CD4-positive, alpha-beta T cell treated with Interleukin-21 for 1 hour (primary cell): ENCODE measurements at regions not wholly inside any gene's neighbourhood (a gene's known extent, or its start where the extent isn't known, plus 50 kb on each side); places are given as distances from the start of the nearest gene placed in this dataset.
"Not testable (repeated sequence)": the region's sequence is repeated elsewhere in the genome, so short reads cannot be mapped to it uniquely, and the experiment has no call there.

Source experiments
- DNase-seq: peaks from one replicate; pipeline ENCODE4 v3.0.0-alpha.2; 2020

DNA sequence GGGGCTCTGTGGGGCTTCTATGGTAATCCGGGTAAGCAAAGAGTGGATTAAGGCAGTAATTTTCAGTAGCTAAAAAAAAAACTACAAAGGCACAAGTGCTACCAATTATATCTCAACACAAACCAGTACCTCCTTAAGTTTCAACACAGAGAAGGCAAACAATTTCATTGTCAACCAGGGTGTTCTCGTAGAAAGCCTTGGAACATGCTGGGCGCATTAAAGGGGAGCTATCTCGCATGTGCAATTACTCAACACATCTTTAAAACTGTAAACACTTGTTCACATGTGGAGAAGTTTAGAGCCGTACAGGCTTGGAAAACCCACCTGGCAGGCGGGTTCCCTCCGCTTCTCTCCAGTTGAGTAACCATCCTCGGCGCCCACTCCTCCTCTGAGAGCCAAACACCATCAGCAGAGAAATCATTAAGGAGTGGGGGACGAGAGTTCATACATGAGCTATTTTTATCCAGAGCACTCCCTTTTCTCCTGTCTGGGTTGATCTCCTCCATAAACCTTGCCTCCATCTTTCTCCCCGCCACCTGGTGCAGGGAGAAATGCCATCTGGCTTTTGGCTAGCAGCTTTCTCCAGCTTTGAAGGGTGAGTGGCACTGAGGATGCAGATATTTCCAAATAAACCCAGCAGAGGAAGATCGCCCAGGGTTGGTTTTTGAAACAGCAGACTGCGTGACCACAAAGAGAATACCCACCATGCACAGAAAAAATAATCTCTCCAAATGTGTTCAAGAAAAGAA is 287.1 kb downstream of the WDR11 start:
- no peak for DNase-seq

- no peak for DNase-seq
Observed at GRCh38 chr10:121138918-121139317, 287.8 kb downstream of the WDR11 start.

DNA sequence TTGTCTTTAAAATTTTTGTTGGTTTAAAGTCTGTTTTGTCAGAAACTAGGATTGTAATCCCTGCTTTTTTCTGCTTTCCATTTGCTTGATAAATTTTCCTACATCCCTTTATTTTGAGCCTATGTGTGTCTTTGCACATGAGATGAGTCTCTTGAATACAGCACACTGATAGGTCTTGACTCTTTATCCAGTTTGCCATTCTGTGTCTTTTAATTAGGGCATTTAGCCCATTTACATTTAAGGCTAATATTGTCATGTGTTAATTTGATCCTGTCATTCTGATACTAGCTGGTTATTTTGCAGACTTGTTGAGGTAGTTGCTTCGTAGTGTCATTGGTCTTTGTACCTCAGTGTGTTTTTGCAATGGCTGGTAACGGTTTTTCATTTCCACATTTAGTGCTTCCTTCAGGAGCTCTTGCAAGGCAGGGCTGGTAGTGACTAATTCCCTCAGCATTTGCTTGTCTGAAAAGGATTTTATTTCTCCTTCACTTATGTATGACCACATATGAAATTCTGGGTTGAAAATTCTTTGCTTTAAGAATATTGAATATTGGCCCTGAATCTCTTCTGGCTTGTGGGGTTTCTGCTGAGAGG is 294.7 kb downstream of the WDR11 start:
- DNase-seq, result not testable (repeated sequence)

- no peak for DNase-seq
Observed at GRCh38 chr10:121148921-121149320, 297.8 kb downstream of the WDR11 start.

DNA sequence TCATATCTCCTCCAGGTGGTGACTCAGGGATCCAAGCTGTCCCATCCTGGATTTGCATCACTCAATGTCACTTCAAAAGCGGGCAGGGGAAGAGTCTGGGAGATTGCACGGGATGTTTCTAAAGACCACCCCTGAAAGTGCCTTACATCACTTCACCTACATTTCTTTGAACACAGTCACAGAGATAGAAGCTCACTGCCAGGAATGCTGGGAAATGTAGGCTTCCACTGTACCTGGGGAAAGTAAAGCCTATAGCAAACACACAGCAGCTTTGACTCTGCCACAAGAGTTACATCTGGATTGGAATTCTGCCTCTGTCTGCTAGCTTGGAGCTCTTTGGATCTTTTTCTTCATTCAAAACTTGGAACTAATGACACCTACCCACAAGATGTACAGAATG is 300.9 kb downstream of the WDR11 start:
- DNase-seq, result no peak

DNA sequence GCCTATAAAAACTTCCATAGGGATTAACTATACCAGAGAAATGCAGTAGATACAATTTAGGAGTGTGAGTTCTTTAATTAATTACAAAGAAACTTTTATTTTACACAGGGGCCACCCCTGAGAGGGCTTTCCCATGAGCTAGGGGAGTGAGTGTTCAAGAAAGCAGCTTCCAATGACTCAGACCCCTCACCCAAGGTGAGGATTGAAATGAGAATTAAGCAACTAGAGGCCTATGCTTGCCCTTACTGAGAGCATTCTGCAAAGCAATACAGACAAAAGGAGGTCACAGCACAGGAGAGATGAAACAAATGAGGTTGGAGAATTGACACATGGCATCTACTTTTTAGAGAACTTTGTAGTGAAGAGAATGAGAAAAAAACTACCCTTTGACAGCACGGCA is 301.8 kb downstream of the WDR11 start:
- DNase-seq, result no peak

GRCh38 chr10:121154310-121154709 is 303.1 kb downstream of the WDR11 start:
- no peak for DNase-seq

DNA sequence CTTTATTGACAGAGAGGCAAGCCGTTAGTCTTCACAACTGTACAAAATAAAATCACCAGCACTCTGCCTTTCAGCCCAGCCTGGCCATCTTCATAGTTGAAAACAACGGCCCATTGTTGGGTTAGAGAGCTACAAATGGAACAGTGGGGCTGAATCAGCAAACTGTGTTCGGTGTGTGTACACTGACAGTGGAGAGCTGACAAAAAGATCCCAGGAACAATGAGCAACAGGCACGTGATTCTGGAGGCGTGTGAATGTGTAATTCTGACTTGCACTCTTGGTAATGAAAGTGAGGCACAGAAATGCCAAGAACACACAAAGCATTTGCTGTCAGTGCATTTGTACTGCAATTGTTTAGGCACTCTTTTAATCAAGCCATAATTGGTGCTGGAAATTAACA is 303.7 kb downstream of the WDR11 start:
- no peak for DNase-seq

DNA sequence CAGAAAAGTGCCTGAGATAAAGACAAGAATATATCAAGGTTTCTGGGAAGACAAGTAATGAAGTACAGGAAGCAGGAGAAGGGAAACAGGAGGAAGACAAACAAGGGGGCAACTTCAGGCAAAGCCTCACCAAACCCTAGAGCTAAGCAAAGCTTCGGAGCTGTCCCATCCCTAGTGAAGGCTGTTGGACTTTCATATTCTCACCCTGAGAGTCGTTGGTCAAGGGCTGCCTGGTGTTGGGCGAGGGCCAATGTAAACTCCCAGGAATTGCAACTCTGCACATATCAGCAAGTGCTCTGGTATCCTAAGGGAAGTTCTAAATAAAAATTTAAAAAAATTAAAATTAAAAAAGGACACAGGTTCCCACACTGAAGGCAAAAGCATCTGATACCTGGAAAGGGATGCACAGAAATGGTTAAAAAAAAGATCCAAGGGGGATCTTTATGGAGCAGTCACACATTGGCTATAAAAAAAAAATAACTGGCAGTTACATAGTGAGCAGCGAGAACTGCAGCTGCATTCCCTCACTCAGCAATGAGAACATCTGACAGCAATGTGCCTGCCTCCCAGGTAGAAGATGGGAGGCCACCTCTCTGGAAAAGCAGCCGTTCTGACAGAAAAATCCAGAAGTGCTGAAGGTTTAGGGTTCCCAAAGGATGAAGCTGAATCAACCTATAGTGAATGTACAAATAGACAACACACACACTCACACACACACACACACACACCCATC is 304.7 kb downstream of the WDR11 start:
- no peak for DNase-seq

GRCh38 chr10:121157998-121158397 is 306.8 kb downstream of the WDR11 start:
- no peak for DNase-seq

DNA sequence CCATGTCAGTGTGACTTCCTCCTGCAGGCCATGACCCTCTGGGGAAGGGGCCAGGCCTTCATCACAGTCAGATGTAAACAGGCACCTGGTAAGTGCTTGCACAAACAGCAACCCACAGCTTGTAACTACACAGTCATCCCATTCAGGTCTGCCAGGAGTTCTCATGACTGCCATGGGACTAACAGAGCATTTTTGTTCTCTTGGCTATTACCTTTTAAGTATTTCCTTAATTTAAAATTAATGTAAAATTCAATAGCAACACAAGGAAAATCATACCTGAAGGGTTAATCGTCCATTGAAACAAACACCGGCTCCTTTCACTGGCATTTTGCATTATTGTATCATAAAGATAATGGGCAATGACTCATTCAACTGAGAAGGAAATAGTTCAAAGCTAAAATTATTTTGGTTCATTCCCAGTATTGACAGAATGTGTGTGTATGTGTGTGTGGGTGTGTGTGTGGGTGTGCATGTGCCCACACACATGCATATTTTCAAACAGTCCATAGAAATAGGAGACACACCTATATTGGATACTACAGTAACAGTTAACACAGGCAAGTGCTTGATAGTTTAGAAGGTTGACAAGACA is 307.9 kb downstream of the WDR11 start:
- DNase-seq, result no peak

DNA sequence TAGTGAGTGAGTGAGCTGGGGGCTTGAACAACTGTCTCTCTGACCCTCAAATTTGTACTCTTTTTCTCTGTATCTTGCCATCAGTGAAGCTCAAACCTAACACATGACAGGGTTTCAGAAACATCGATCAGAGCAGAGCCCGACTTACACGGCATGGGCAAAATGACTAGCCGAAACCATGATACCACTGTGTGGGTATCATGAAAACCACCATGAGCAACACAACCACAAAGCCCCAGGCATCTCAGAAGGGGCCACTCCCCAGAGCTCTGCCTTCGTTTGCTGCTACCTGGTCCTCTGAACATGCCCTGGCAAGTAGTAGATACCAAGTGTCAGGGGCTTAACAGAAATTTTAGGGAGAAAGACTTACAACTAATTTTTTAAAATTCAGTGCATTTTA is 308.5 kb downstream of the WDR11 start:
- no peak for DNase-seq

GRCh38 chr10:121165276-121165675 is 314.1 kb downstream of the WDR11 start:
- DNase-seq, result no peak

DNA sequence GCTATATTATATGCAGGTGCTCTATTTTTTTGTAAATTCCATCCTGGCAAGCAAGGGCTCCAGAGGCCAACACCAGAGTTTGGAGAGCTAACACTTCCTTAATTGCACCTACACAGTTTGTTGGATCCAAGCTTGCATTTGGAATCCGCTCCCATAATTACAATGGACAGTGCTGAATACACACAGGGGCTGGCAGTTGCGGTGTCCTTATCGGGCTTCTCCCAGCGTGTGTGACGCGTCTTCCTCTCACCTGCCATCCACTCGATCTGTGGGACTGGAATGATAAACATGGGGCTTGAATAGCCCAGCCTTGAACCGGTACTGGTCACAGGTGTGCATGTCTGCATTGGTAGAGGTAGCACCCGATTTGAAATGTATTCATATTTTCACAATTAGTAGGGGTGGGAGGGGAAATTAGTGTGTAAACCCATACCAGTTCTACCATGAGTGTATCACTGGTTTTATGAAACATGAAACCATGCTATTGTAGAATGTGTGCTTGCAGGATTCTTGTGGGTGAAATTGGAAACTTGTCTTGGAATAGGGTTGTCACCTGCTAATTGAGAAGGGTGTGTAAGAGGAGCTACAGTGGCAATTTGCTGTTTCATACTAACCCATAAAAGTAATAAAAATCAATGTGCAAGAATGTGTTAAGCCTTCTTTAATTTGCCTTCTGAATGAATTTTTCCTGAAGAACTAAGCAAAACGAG is 316.5 kb downstream of the WDR11 start:
- no peak for DNase-seq

GRCh38 chr10:121168545-121169216 is 317.5 kb downstream of the WDR11 start:
- no peak for DNase-seq

DNA sequence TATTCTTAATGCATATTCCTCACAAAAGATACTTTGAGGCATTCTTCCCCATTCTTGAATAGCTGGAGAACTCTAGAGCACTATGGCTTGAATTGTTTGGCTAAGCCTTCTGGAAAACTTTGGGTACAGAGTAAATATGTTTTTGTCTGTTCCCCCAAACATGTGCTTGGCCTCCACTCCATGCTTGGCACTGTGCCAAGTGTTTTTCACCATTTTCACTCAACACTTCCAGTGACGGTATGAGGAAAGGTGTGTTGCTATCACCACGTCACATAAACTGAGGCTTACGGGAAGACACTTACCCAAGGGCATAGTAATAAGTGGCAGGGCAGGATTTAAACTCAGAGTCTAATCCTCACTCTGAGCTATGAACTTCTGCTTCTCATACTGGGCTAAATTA is 318.2 kb downstream of the WDR11 start:
- DNase-seq, result no peak

DNA sequence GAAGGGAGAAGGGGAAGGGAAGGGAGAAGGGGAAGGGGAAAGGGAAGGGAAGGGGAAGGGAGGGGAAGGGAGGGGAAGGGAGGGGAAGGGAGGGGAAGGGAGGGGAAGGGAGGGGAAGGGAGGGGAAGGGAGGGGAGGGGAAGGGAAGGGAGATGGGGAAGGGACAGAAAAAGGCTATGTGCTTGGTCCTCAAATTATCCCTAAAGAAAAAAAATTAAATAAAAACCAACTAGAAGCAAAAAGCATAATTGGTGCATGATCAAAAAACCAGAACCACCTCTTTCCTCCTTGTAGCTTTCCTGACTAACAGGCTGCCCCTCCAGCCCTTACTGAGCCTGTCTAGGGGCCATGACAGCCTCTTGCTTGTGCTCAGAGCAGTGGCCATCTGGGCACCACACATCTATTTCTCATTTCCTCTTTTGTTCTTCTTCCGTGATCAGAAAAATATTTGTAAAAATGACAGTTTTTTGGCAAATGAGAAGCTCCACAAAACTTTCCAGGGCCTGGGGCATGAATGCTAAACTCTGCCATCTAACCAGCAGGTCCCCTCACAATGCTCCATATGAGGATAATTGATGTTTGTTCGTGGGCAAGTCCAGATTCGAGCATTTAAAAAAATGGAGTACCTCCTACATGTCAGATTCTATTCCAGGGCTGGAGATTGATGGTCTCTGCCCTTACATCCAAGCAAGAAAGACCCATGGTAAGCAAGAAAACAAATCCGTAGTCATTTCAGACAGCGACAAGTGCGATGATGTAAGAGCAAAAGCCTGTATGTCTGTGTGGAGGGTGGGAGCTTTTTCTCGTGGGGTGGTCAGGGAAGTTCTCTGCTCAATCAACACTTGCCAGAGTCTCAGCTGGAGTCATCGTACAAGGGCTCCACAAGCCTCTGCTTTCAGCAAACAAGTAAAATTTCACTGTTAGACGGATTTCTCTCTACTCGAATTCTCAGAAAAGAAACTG is 320.9 kb downstream of the WDR11 start:
- DNase-seq, result no peak

- DNase-seq, result no peak
Observed at GRCh38 chr10:121179006-121179405, 327.8 kb downstream of the WDR11 start.

GRCh38 chr10:121182219-121182618 is 331.1 kb downstream of the WDR11 start:
- DNase-seq, result no peak

- no peak for DNase-seq
Observed at GRCh38 chr10:121183236-121183635, 332.1 kb downstream of the WDR11 start.

- DNase-seq, result no peak
Observed at GRCh38 chr10:121183707-121184106, 332.5 kb downstream of the WDR11 start.
